ENCODE measurements at regions not wholly inside any gene's neighbourhood (a gene's known extent, or its start where the extent isn't known, plus 50 kb on each side); places are given as distances from the start of the nearest gene placed in this dataset.

GRCh38 chr15:98401029-98401428 lies 247.3 kb upstream of the IGF1R start:
- peaks cover 2% of the 10 kb centered on the region for H3K9me3 ChIP-seq (ENCODE audit: insufficient read depth, low read depth, low read length)
- H3K27ac ChIP-seq (ENCODE audit: low read depth, low read length), result no peak overlapping the region
- H3K9me3 Mint-ChIP-seq (ENCODE audit: unreplicated experiment), result peaks cover 6% of the 10 kb centered on the region
- TF ChIP-seq, protein P1, sequence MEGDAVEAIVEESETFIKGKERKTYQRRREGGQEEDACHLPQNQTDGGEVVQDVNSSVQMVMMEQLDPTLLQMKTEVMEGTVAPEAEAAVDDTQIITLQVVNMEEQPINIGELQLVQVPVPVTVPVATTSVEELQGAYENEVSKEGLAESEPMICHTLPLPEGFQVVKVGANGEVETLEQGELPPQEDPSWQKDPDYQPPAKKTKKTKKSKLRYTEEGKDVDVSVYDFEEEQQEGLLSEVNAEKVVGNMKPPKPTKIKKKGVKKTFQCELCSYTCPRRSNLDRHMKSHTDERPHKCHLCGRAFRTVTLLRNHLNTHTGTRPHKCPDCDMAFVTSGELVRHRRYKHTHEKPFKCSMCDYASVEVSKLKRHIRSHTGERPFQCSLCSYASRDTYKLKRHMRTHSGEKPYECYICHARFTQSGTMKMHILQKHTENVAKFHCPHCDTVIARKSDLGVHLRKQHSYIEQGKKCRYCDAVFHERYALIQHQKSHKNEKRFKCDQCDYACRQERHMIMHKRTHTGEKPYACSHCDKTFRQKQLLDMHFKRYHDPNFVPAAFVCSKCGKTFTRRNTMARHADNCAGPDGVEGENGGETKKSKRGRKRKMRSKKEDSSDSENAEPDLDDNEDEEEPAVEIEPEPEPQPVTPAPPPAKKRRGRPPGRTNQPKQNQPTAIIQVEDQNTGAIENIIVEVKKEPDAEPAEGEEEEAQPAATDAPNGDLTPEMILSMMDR (IDR thresholded peaks at IDR 0.05; ENCODE audit: insufficient read depth, low read depth, low read length), result no peak
- TF ChIP-seq EZH2 (IDR thresholded peaks at IDR 0.05; ENCODE audit: insufficient read depth, low read length), result no peak
- no peak overlapping the region for H3K27ac Mint-ChIP-seq (ENCODE audit: unreplicated experiment)
- H2AFZ ChIP-seq (ENCODE audit: low read depth, low read length), result no peak overlapping the region
- H3K36me3 ChIP-seq (ENCODE audit: insufficient read depth, low read length), result no peaks in the 10 kb centered on the region
- no peaks in the 10 kb centered on the region for H3K27me3 ChIP-seq (ENCODE audit: insufficient read depth, low read length)
- no peaks in the 10 kb centered on the region for H3K4me1 ChIP-seq (ENCODE audit: insufficient read depth, low read length)
- H3K27me3 Mint-ChIP-seq (ENCODE audit: low read depth, unreplicated experiment), result peaks cover 21% of the 10 kb centered on the region
- H3K4me2 ChIP-seq (ENCODE audit: low read length), result no peak overlapping the region
- H3K4me3 Mint-ChIP-seq (ENCODE audit: unreplicated experiment), result no peak overlapping the region
- H4K20me1 ChIP-seq (ENCODE audit: insufficient read depth, low read length), result no peaks in the 10 kb centered on the region
- no peak for DNase-seq (ENCODE audit: low read depth)
- H3K36me3 Mint-ChIP-seq (ENCODE audit: low read depth, unreplicated experiment), result no peaks in the 10 kb centered on the region
- H3K9ac ChIP-seq (ENCODE audit: low read length), result no peak overlapping the region
- no peaks in the 10 kb centered on the region for H3K79me2 ChIP-seq (ENCODE audit: insufficient read depth, low read length)
- no peaks in the 10 kb centered on the region for H3K4me1 Mint-ChIP-seq (ENCODE audit: low read depth, unreplicated experiment)
- no peak for FAIRE-seq
- no peak overlapping the region for H3K4me3 ChIP-seq (ENCODE audit: insufficient read depth, low read depth, low read length)

DNA sequence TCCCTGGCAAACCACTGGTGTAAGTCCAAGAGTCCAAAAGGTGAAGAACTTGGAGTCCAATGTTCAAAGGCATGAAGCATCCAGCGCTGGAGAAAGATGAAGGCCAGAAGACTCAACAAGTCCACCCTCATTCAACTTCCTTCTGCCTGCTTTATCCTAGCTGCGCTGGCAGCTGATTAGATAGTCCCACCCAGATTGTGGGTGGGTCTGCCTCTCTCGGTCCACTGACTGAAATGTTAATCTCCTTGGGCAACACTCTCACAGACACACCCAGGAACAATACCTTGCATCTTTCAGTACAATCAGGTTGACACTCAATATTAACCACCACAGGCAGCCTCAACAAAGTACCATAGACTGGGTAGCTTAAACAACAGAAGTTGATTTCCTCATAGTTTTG lies 245.9 kb upstream of the IGF1R start:
- H3K36me3 Mint-ChIP-seq (ENCODE audit: low read depth, unreplicated experiment), result no peaks in the 10 kb centered on the region
- no peaks in the 10 kb centered on the region for H3K36me3 ChIP-seq (ENCODE audit: insufficient read depth, low read length)
- no peaks in the 10 kb centered on the region for H3K27me3 ChIP-seq (ENCODE audit: insufficient read depth, low read length)
- H3K9ac ChIP-seq (ENCODE audit: low read length), result no peak overlapping the region
- no peak overlapping the region for H2AFZ ChIP-seq (ENCODE audit: low read depth, low read length)
- H3K9me3 ChIP-seq (ENCODE audit: insufficient read depth, low read depth, low read length), result peaks cover 2% of the 10 kb centered on the region
- H3K4me2 ChIP-seq (ENCODE audit: low read length), result no peak overlapping the region
- DNase-seq (ENCODE audit: low read depth) (no peak), FAIRE-seq (no peak)
- H3K4me3 Mint-ChIP-seq (ENCODE audit: unreplicated experiment), result no peak overlapping the region
- H3K4me1 ChIP-seq (ENCODE audit: insufficient read depth, low read length), result no peaks in the 10 kb centered on the region
- H3K27ac Mint-ChIP-seq (ENCODE audit: unreplicated experiment), result no peak overlapping the region
- H3K4me3 ChIP-seq (ENCODE audit: insufficient read depth, low read depth, low read length), result no peak overlapping the region
- no peaks in the 10 kb centered on the region for H4K20me1 ChIP-seq (ENCODE audit: insufficient read depth, low read length)
- peaks cover 6% of the 10 kb centered on the region for H3K9me3 Mint-ChIP-seq (ENCODE audit: unreplicated experiment)
- H3K4me1 Mint-ChIP-seq (ENCODE audit: low read depth, unreplicated experiment), result no peaks in the 10 kb centered on the region
- TF ChIP-seq, protein P1 (IDR thresholded peaks at IDR 0.05; ENCODE audit: insufficient read depth, low read depth, low read length), result no peak
- TF ChIP-seq EZH2 (IDR thresholded peaks at IDR 0.05; ENCODE audit: insufficient read depth, low read length), result no peak
- H3K27me3 Mint-ChIP-seq (ENCODE audit: low read depth, unreplicated experiment), result peaks cover 20% of the 10 kb centered on the region
- H3K79me2 ChIP-seq (ENCODE audit: insufficient read depth, low read length), result no peaks in the 10 kb centered on the region
- H3K27ac ChIP-seq (ENCODE audit: low read depth, low read length), result no peak overlapping the region

GRCh38 chr15:98403169-98403568 lies 245.2 kb upstream of the IGF1R start:
- no peak overlapping the region for H3K4me3 ChIP-seq (ENCODE audit: insufficient read depth, low read depth, low read length)
- no peak for DNase-seq (ENCODE audit: low read depth)
- H3K79me2 ChIP-seq (ENCODE audit: insufficient read depth, low read length), result no peaks in the 10 kb centered on the region
- H3K9ac ChIP-seq (ENCODE audit: low read length), result no peak overlapping the region
- no peak overlapping the region for H3K27ac ChIP-seq (ENCODE audit: low read depth, low read length)
- H3K4me2 ChIP-seq (ENCODE audit: low read length), result no peak overlapping the region
- no peaks in the 10 kb centered on the region for H3K36me3 Mint-ChIP-seq (ENCODE audit: low read depth, unreplicated experiment)
- no peaks in the 10 kb centered on the region for H3K4me1 Mint-ChIP-seq (ENCODE audit: low read depth, unreplicated experiment)
- no peaks in the 10 kb centered on the region for H3K27me3 ChIP-seq (ENCODE audit: insufficient read depth, low read length)
- no peak overlapping the region for H3K27ac Mint-ChIP-seq (ENCODE audit: unreplicated experiment)
- no peak overlapping the region for H2AFZ ChIP-seq (ENCODE audit: low read depth, low read length)
- H3K9me3 Mint-ChIP-seq (ENCODE audit: unreplicated experiment), result peaks cover 6% of the 10 kb centered on the region
- H3K27me3 Mint-ChIP-seq (ENCODE audit: low read depth, unreplicated experiment), result peaks cover 20% of the 10 kb centered on the region
- H3K9me3 ChIP-seq (ENCODE audit: insufficient read depth, low read depth, low read length), result peaks cover 2% of the 10 kb centered on the region
- no peaks in the 10 kb centered on the region for H3K36me3 ChIP-seq (ENCODE audit: insufficient read depth, low read length)
- no peak for FAIRE-seq
- H4K20me1 ChIP-seq (ENCODE audit: insufficient read depth, low read length), result no peaks in the 10 kb centered on the region
- no peaks in the 10 kb centered on the region for H3K4me1 ChIP-seq (ENCODE audit: insufficient read depth, low read length)
- H3K4me3 Mint-ChIP-seq (ENCODE audit: unreplicated experiment), result no peak overlapping the region
- no peak for TF ChIP-seq EZH2 (IDR thresholded peaks at IDR 0.05; ENCODE audit: insufficient read depth, low read length)
- TF ChIP-seq, protein P1 (IDR thresholded peaks at IDR 0.05; ENCODE audit: insufficient read depth, low read depth, low read length), result no peak
